ENCODE measurements at regions not wholly inside any gene's neighbourhood (a gene's known extent, or its start where the extent isn't known, plus 50 kb on each side); places are given as distances from the start of the nearest gene placed in this dataset.

DNA sequence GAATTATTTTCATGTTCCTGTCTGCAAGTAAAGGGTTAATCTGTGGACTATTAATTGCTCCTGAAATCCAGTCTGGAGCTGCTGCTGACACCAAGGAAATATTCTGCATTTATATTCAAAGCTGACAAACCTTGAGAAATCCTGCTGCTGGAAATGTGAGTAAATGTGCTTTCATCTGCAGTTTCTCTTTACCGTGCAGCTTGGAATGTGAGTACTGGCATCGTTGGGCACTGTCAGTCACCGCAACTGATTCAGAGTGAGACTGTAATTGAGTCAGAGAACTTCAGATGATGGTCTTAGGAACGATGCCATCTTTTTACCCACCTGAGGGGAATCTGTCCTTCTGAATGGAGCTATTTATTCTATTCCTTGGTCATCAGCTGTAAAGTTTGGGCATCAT is 420.6 kb downstream of the SIPA1L2 start:
- TF ChIP-seq, protein P1, sequence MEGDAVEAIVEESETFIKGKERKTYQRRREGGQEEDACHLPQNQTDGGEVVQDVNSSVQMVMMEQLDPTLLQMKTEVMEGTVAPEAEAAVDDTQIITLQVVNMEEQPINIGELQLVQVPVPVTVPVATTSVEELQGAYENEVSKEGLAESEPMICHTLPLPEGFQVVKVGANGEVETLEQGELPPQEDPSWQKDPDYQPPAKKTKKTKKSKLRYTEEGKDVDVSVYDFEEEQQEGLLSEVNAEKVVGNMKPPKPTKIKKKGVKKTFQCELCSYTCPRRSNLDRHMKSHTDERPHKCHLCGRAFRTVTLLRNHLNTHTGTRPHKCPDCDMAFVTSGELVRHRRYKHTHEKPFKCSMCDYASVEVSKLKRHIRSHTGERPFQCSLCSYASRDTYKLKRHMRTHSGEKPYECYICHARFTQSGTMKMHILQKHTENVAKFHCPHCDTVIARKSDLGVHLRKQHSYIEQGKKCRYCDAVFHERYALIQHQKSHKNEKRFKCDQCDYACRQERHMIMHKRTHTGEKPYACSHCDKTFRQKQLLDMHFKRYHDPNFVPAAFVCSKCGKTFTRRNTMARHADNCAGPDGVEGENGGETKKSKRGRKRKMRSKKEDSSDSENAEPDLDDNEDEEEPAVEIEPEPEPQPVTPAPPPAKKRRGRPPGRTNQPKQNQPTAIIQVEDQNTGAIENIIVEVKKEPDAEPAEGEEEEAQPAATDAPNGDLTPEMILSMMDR (IDR thresholded peaks at IDR 0.05): no peak
- no peak for TF ChIP-seq POLR2AphosphoS5 (IDR thresholded peaks at IDR 0.05; ENCODE audit: insufficient read depth in 1 of 2, low read depth in 1 of 2)
- no peak for TF ChIP-seq POLR2A (IDR thresholded peaks at IDR 0.05)

All from vagina (tissue), 2 donors.